HCT116 (cell line): ENCODE measurements at regions not wholly inside any gene's neighbourhood (a gene's known extent, or its start where the extent isn't known, plus 50 kb on each side); places are given as distances from the start of the nearest gene placed in this dataset.

ENCODE experiments used
- ATAC-seq: fragments of 200-7000 bp; cut with Tn5 transposase; 2 replicates; pipeline ENCODE4 v1.9.1; 2020; ENCODE audit warnings: mild to moderate bottlenecking, moderate library complexity
- BruUV-seq: library from RNA; stranded (reverse); fragments of 400-500 nt; replicated peaks from 2 replicates; lab custom pipeline; 2021; lab: Mats Ljungman, UMichigan
- CTCF ChIA-PET: fragments of 300-600 bp; sonication (Branson Sonifier 250); formaldehyde crosslinking; loops from one replicate; lab custom pipeline; 2021; ENCODE audit warnings: antibody characterized with exemption; lab: Charles Lee
- POLR2A ChIA-PET: fragments of 300-600, 350-600 bp; sonication (Branson Sonifier 250); formaldehyde crosslinking; loops from one replicate; lab custom pipeline; 2021; ENCODE audit warnings: antibody characterized with exemption; lab: Charles Lee
- RAD21 ChIA-PET, 2 experiments: fragments of 300-600 bp; sonication (Branson Sonifier 250); formaldehyde crosslinking; loops; one replicate each; lab custom pipeline; 2023; ENCODE audit warnings: low total read pairs in 2 of 2; ENCODE audit not compliant: uncharacterized antibody in 2 of 2, unreplicated experiment in 2 of 2, low non-redundant PET in 1 of 2; lab: Charles Lee
- DNase-seq: peaks from one replicate; pipeline ENCODE4 v3.0.0-alpha.2; 2010; ENCODE audit warnings: low read depth, low spot score
- H2AFZ ChIP-seq: fragments of 200-600 bp; shearing (Covaris generic), sonication (generic); 2 replicates; pipeline ENCODE4 v1.6.1; 2017; ENCODE audit warnings: low read depth, mixed run types, mixed read lengths, antibody characterized with exemption, low read length; ENCODE audit not compliant: poor library complexity, severe bottlenecking
- H3K27ac ChIP-seq: 2 replicates; pipeline ENCODE4 v1.5.1; 2012; ENCODE audit warnings: low read depth, low read length
- H3K27me3 ChIP-seq: fragments of 200-600 bp; sonication (generic); 2 replicates; pipeline ENCODE4 v1.6.1; 2016; ENCODE audit warnings: mixed run types, low read length, mixed read lengths; ENCODE audit not compliant: insufficient read depth
- H3K36me3 ChIP-seq, 2 experiments: fragments of 200-500 bp in 1 of 2; fragments of 200-600 bp in 1 of 2; sonication (Bioruptor generic) in 1 of 2; sonication (generic) in 1 of 2; 2 replicates each; pipeline versions ENCODE4 v1.5.1 to v1.6.1; 2014 to 2016; ENCODE audit warnings: low read length in 2 of 2, inconsistent platforms in 1 of 2, mixed read lengths in 1 of 2, mixed run types in 1 of 2; ENCODE audit not compliant: insufficient read depth in 2 of 2, control insufficient read depth in 1 of 2
- H3K4me1 ChIP-seq, 2 experiments: fragments of 200-600 bp in 1 of 2; sonication (generic) in 1 of 2; 2 replicates each; pipeline versions ENCODE4 v1.5.1 to v1.6.1; 2012 to 2017; ENCODE audit warnings: low read length in 2 of 2, inconsistent platforms in 1 of 2, mild to moderate bottlenecking in 1 of 2, mixed read lengths in 1 of 2, mixed run types in 1 of 2, moderate library complexity in 1 of 2; ENCODE audit not compliant: insufficient read depth in 2 of 2, control insufficient read depth in 1 of 2
- H3K4me2 ChIP-seq: fragments of 200-600 bp; sonication (generic); 2 replicates; pipeline ENCODE4 v1.6.1; 2017; ENCODE audit warnings: mixed run types, low read length, mixed read lengths
- H3K4me3 ChIP-seq, 2 experiments: fragments of 200-600 bp in 1 of 2; sonication (generic) in 1 of 2; replicated peaks in 1 of 2; 2 replicates each; pipeline ENCODE4 v1.5.1; 2011 to 2016; ENCODE audit warnings: low read length in 2 of 2, control low read depth in 1 of 2, low read depth in 1 of 2, mild to moderate bottlenecking in 1 of 2, mixed read lengths in 1 of 2, mixed run types in 1 of 2
- H3K79me2 ChIP-seq: fragments of 200-600 bp; sonication (generic); 2 replicates; pipeline ENCODE4 v1.6.1; 2017; ENCODE audit warnings: mild to moderate bottlenecking, mixed run types, low read length, moderate library complexity, mixed read lengths; ENCODE audit not compliant: insufficient read depth
- H3K9ac ChIP-seq: fragments of 200-600 bp; sonication (generic); 2 replicates; pipeline ENCODE4 v1.6.1; 2016; ENCODE audit warnings: low read length, mixed read lengths
- H3K9me2 ChIP-seq: fragments of 200-600 bp; sonication (generic), shearing (Covaris generic); 2 replicates; pipeline ENCODE4 v1.6.1; 2017; ENCODE audit warnings: mixed run types, mild to moderate bottlenecking, moderate library complexity; ENCODE audit not compliant: insufficient read depth
- H3K9me3 ChIP-seq, 2 experiments: fragments of 200-500 bp in 1 of 2; fragments of 200-600 bp in 1 of 2; sonication (Bioruptor generic) in 1 of 2; sonication (generic) in 1 of 2; 2 replicates each; pipeline ENCODE4 v1.6.1; 2014 to 2017; ENCODE audit warnings: low read length in 2 of 2, mixed read lengths in 2 of 2, inconsistent platforms in 1 of 2, low read depth in 1 of 2, mild to moderate bottlenecking in 1 of 2, mixed run types in 1 of 2, moderate library complexity in 1 of 2; ENCODE audit not compliant: control insufficient read depth in 1 of 2, insufficient read depth in 1 of 2
- H4K20me1 ChIP-seq: fragments of 200-600 bp; sonication (generic), shearing (Covaris generic); 2 replicates; pipeline ENCODE4 v1.6.1; 2017; ENCODE audit warnings: mixed run types, mild to moderate bottlenecking, moderate library complexity; ENCODE audit not compliant: insufficient read depth
- CEBPB ChIP-seq: IDR thresholded peaks from 2 replicates; pipeline ENCODE4 v1.6.1; 2012; ENCODE audit warnings: low read depth
- EGR1 ChIP-seq: IDR thresholded peaks from 2 replicates; pipeline ENCODE4 v1.6.1; 2012; ENCODE audit warnings: low read depth
- EZH2 ChIP-seq: fragments of 200-600 bp; sonication (generic); IDR thresholded peaks from 2 replicates; pipeline ENCODE4 v1.6.1; 2017; ENCODE audit warnings: antibody characterized with exemption, mixed run types
- EZH2phosphoT487 ChIP-seq: fragments of 200-600 bp; IDR thresholded peaks from 2 replicates; pipeline ENCODE4 v1.6.1; 2018; ENCODE audit warnings: antibody characterized with exemption, borderline replicate concordance
- FOSL1 ChIP-seq: IDR thresholded peaks from 2 replicates; pipeline ENCODE4 v1.6.1; 2012; ENCODE audit warnings: low read depth
- JUND ChIP-seq: IDR thresholded peaks from 2 replicates; pipeline ENCODE4 v1.6.1; 2012
- POLR2A ChIP-seq: IDR thresholded peaks from 2 replicates; pipeline ENCODE4 v1.7.0; 2011; ENCODE audit warnings: borderline replicate concordance; ENCODE audit not compliant: insufficient read depth, insufficient read length; ENCODE audit errors: extremely low read depth
- POLR2AphosphoS5 ChIP-seq: IDR thresholded peaks from 2 replicates; pipeline ENCODE4 v1.6.1; 2011; ENCODE audit warnings: mild to moderate bottlenecking, low read depth, low read length, moderate library complexity
- RAD21 ChIP-seq: IDR thresholded peaks from 2 replicates; pipeline ENCODE4 v1.6.1; 2012; ENCODE audit warnings: low read depth, mild to moderate bottlenecking
- SIN3A ChIP-seq: IDR thresholded peaks from 2 replicates; pipeline ENCODE4 v1.6.1; 2012; ENCODE audit warnings: low read depth
- SP1 ChIP-seq: IDR thresholded peaks from 2 replicates; pipeline ENCODE4 v1.6.1; 2012; ENCODE audit warnings: low read depth
- SRF ChIP-seq: IDR thresholded peaks from 2 replicates; pipeline ENCODE4 v1.6.1; 2012; ENCODE audit warnings: low read depth
- TCF7L2 ChIP-seq: IDR thresholded peaks from 2 replicates; pipeline ENCODE4 v1.7.0; 2011; ENCODE audit warnings: borderline replicate concordance, inconsistent platforms; ENCODE audit not compliant: insufficient read depth, insufficient read length; ENCODE audit errors: extremely low read depth
- YY1 ChIP-seq: IDR thresholded peaks from 2 replicates; pipeline ENCODE4 v1.6.1; 2011; ENCODE audit warnings: low read length, low read depth, moderate library complexity, mild to moderate bottlenecking; ENCODE audit not compliant: insufficient replicate concordance; ENCODE audit errors: extremely low read depth
- ZBTB33 ChIP-seq: IDR thresholded peaks from 2 replicates; pipeline ENCODE4 v1.6.1; 2011; ENCODE audit warnings: mild to moderate bottlenecking, low read length, moderate library complexity; ENCODE audit not compliant: insufficient replicate concordance; ENCODE audit errors: extremely low read depth
- ZFX ChIP-seq: fragments of 450-650 bp; IDR thresholded peaks from 2 replicates; pipeline ENCODE4 v1.6.1; 2017
- ZNF274 ChIP-seq: fragments of 200-500 bp; sonication (Bioruptor generic); IDR thresholded peaks from 2 replicates; pipeline ENCODE4 v1.6.1; 2014; ENCODE audit warnings: mild to moderate bottlenecking, low read depth, low read length, inconsistent platforms
- intact Hi-C: fragments of 100-400 bp; cut with micrococcal nuclease; formaldehyde crosslinking; loops from 2 replicates; pipeline ENCODE4 v1.10.0; 2022
- TF ChIP-seq, protein P1 (sequence below): IDR thresholded peaks from 2 replicates; pipeline ENCODE4 v1.6.1; 2012
- TF ChIP-seq, protein P2 (sequence below), 3 experiments: fragments of 200-600 bp in 1 of 3; sonication (generic) in 1 of 3; IDR thresholded peaks in 2 of 3; conservative IDR thresholded peaks in 1 of 3; 2 replicates each; pipeline ENCODE4 v1.5.1; 2012 to 2017; ENCODE audit warnings: low read depth in 2 of 3, low read length in 2 of 3, antibody characterized with exemption in 1 of 3, borderline replicate concordance in 1 of 3, control low read depth in 1 of 3, mild to moderate bottlenecking in 1 of 3, mixed read lengths in 1 of 3, mixed run types in 1 of 3, moderate library complexity in 1 of 3; ENCODE audit not compliant: insufficient read depth in 1 of 3
- TF ChIP-seq, protein P3 (sequence below): IDR thresholded peaks from 2 replicates; pipeline ENCODE4 v1.6.1; 2012; ENCODE audit warnings: low read depth

DNA sequence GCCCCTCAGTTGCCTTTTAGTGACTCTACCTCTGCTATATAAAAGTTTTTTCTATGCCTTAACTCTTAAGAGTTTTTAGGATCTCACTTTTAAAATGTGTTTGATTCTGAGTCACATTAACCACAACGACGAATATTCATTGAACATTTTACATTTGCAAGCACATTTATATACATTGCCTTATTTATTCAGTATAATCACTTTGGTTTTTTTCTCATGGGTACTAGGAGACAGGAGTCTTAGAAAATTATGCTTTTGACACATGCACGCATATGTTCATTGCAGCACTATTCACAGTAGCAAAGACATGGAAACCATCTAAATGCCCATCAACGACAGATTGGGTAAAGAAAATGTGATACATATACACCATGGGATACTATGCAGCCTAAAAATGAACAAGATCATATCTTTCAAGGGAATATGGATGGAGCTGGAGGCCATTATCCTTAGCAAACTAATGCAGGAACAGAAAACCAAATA, 236.9 kb upstream of the SPAG17 start:
- no peak overlapping the region for H3K9ac ChIP-seq
- BruUV-seq = no TSS peak
- no peaks in the 10 kb centered on the region for H3K27me3 ChIP-seq
- H3K79me2 ChIP-seq = no peaks in the 10 kb centered on the region
- H3K4me2 ChIP-seq = no peak overlapping the region
- DNase-seq (no peak), ATAC-seq (no peak)
- H3K9me3 ChIP-seq = no peaks in the 10 kb centered on the region
- H2AFZ ChIP-seq = no peak overlapping the region
- H3K27ac ChIP-seq = no peak overlapping the region
- ChIA-PET POLR2A (no interaction called here), RAD21 (no interaction called here), CTCF (no interaction called here)
- no peaks in the 10 kb centered on the region for H3K4me1 ChIP-seq
- H3K9me2 ChIP-seq = no peaks in the 10 kb centered on the region
- no peaks in the 10 kb centered on the region for H4K20me1 ChIP-seq
- intact Hi-C loops = no loop called here
- no peak overlapping the region for H3K4me3 ChIP-seq
- no peaks in the 10 kb centered on the region for H3K36me3 ChIP-seq
- TF ChIP-seq FOSL1 (no peak), SIN3A (no peak), SP1 (no peak), EZH2phosphoT487 (no peak), JUND (no peak), CEBPB (no peak), SRF (no peak), EGR1 (no peak), YY1 (no peak), RAD21 (no peak), TCF7L2 (no peak), ZBTB33 (no peak), POLR2AphosphoS5 (no peak), EZH2 (no peak), POLR2A (no peak), ZNF274 (no peak), ZFX (no peak)
- TF ChIP-seq, protein P1, sequence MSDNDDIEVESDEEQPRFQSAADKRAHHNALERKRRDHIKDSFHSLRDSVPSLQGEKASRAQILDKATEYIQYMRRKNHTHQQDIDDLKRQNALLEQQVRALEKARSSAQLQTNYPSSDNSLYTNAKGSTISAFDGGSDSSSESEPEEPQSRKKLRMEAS = no peak
- TF ChIP-seq, protein P2, sequence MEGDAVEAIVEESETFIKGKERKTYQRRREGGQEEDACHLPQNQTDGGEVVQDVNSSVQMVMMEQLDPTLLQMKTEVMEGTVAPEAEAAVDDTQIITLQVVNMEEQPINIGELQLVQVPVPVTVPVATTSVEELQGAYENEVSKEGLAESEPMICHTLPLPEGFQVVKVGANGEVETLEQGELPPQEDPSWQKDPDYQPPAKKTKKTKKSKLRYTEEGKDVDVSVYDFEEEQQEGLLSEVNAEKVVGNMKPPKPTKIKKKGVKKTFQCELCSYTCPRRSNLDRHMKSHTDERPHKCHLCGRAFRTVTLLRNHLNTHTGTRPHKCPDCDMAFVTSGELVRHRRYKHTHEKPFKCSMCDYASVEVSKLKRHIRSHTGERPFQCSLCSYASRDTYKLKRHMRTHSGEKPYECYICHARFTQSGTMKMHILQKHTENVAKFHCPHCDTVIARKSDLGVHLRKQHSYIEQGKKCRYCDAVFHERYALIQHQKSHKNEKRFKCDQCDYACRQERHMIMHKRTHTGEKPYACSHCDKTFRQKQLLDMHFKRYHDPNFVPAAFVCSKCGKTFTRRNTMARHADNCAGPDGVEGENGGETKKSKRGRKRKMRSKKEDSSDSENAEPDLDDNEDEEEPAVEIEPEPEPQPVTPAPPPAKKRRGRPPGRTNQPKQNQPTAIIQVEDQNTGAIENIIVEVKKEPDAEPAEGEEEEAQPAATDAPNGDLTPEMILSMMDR (IDR thresholded peaks at IDR 0.05 in 2 of 3, conservative IDR thresholded peaks at IDR 0.05 in 1 of 3; ENCODE audit: borderline replicate concordance in 1 of 3, insufficient read depth in 1 of 3, low read depth in 2 of 3, low read length in 2 of 3) = no peak
- TF ChIP-seq, protein P3, sequence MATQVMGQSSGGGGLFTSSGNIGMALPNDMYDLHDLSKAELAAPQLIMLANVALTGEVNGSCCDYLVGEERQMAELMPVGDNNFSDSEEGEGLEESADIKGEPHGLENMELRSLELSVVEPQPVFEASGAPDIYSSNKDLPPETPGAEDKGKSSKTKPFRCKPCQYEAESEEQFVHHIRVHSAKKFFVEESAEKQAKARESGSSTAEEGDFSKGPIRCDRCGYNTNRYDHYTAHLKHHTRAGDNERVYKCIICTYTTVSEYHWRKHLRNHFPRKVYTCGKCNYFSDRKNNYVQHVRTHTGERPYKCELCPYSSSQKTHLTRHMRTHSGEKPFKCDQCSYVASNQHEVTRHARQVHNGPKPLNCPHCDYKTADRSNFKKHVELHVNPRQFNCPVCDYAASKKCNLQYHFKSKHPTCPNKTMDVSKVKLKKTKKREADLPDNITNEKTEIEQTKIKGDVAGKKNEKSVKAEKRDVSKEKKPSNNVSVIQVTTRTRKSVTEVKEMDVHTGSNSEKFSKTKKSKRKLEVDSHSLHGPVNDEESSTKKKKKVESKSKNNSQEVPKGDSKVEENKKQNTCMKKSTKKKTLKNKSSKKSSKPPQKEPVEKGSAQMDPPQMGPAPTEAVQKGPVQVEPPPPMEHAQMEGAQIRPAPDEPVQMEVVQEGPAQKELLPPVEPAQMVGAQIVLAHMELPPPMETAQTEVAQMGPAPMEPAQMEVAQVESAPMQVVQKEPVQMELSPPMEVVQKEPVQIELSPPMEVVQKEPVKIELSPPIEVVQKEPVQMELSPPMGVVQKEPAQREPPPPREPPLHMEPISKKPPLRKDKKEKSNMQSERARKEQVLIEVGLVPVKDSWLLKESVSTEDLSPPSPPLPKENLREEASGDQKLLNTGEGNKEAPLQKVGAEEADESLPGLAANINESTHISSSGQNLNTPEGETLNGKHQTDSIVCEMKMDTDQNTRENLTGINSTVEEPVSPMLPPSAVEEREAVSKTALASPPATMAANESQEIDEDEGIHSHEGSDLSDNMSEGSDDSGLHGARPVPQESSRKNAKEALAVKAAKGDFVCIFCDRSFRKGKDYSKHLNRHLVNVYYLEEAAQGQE = no peak
